ELR (cell line): ENCODE measurements at regions not wholly inside any gene's neighbourhood (a gene's known extent, or its start where the extent isn't known, plus 50 kb on each side); places are given as distances from the start of the nearest gene placed in this dataset.
A peak's percentile ranks its signal among the peaks of the same experiment; 100 is the strongest.
"Not testable (repeated sequence)": the region's sequence is repeated elsewhere in the genome, so short reads cannot be mapped to it uniquely, and the experiment has no call there.

ENCODE experiments used
- DNase-seq: peaks from one replicate; pipeline ENCODE4 v3.0.0-alpha.2; 2015; ENCODE audit warnings: low read depth

GRCh38 chr6:28623242-28623641 lies 97.6 kb downstream of the GPX5 start:
- not testable (repeated sequence) for DNase-seq

- not testable (repeated sequence) for DNase-seq
These were observed 100.7 kb downstream of the GPX5 start for GRCh38 chr6:28626386-28626785.

GRCh38 chr6:28632326-28632851 lies 106.7 kb downstream of the GPX5 start:
- no peak for DNase-seq

- no peak for DNase-seq
These were observed 107.9 kb downstream of the GPX5 start for GRCh38 chr6:28633445-28634215.

- DNase-seq = no peak
These were observed 108.7 kb downstream of the GPX5 start for GRCh38 chr6:28634411-28634760.

GRCh38 chr6:28634761-28635546 lies 109.3 kb downstream of the GPX5 start:
- peak; percentile 48 for DNase-seq

GRCh38 chr6:28635547-28636158 lies 110.0 kb downstream of the GPX5 start:
- DNase-seq = peak; percentile 11

- no peak for DNase-seq
These were observed 113.2 kb downstream of the GPX5 start for GRCh38 chr6:28638787-28639430.

GRCh38 chr6:28639445-28640290 lies 114.0 kb downstream of the GPX5 start:
- DNase-seq = not testable (repeated sequence)

- DNase-seq = peak; percentile 93
These were observed 117.5 kb downstream of the GPX5 start for GRCh38 chr6:28643017-28643740.

GRCh38 chr6:28646650-28647049 lies 121.0 kb downstream of the GPX5 start:
- no peak for DNase-seq

- peak; percentile 83 for DNase-seq
These were observed 122.6 kb downstream of the GPX5 start for GRCh38 chr6:28648035-28648877.

GRCh38 chr6:28648878-28649375 lies 123.2 kb downstream of the GPX5 start:
- DNase-seq = peak; percentile 33

GRCh38 chr6:28651161-28651560 lies 125.5 kb downstream of the GPX5 start:
- DNase-seq = peak; percentile 56

- peak; percentile 25 for DNase-seq
These were observed 128.2 kb downstream of the GPX5 start for GRCh38 chr6:28653876-28654275.

- DNase-seq = no peak
These were observed 129.5 kb downstream of the GPX5 start for GRCh38 chr6:28655164-28655563.

- DNase-seq = no peak
These were observed 131.0 kb downstream of the GPX5 start for GRCh38 chr6:28656715-28657114.

GRCh38 chr6:28657381-28657768 lies 131.7 kb downstream of the GPX5 start:
- DNase-seq = peak; percentile 11

GRCh38 chr6:28657769-28658465 lies 132.2 kb downstream of the GPX5 start:
- peak; percentile 79 for DNase-seq
